ENCODE measurements at regions not wholly inside any gene's neighbourhood (a gene's known extent, or its start where the extent isn't known, plus 50 kb on each side); places are given as distances from the start of the nearest gene placed in this dataset.

DNA sequence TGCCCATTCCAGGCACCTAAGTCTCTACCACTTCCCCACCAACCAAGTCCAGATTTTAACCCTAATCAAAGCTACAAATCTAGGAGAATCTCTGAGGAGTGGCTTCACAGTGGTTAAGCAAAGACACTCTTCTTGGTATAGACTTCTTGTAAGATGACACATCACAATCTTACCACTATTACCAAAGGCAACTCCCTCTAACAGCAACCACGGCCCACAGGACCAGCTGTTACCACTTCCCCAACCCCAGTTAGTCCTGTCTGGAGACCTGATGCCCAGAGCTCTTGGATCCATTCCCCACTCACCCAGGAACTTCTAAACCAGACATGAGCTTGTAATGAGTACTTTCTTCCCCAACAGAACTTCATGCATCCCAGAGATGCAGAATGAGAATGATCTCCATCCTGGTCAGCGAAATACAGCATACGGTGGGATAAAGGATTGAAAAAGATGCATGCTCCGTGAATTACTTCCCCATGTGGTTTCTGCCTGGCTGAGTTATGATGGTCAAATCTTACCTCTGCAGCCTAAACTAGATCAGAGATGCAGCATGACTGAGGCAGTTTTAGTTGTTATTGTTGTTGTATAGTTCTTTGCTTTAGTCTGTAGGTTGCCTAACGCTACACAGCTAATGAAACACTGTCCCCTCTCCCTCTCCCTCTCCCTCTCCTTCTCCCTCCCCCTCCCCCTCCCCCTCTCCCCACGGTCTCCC is 87.7 kb upstream of the FOXN3 start:
- Histone ChIP-seq H3K27ac (peak overlapping the region; percentile 3), H3K36me3 (no peaks in the 10 kb centered on the region), H3K4me1 (no peaks in the 10 kb centered on the region), H3K9me3 (no peaks in the 10 kb centered on the region), H3K4me3 (no peak overlapping the region), H3K27me3 (no peaks in the 10 kb centered on the region)
- DNase-seq: no peak
- peak; percentile 88 for ATAC-seq
- intact Hi-C loops (cut with DNase I): no loop called here
- TF ChIP-seq, protein P1, sequence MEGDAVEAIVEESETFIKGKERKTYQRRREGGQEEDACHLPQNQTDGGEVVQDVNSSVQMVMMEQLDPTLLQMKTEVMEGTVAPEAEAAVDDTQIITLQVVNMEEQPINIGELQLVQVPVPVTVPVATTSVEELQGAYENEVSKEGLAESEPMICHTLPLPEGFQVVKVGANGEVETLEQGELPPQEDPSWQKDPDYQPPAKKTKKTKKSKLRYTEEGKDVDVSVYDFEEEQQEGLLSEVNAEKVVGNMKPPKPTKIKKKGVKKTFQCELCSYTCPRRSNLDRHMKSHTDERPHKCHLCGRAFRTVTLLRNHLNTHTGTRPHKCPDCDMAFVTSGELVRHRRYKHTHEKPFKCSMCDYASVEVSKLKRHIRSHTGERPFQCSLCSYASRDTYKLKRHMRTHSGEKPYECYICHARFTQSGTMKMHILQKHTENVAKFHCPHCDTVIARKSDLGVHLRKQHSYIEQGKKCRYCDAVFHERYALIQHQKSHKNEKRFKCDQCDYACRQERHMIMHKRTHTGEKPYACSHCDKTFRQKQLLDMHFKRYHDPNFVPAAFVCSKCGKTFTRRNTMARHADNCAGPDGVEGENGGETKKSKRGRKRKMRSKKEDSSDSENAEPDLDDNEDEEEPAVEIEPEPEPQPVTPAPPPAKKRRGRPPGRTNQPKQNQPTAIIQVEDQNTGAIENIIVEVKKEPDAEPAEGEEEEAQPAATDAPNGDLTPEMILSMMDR (IDR thresholded peaks at IDR 0.05): no peak

GRCh38 chr14:89504091-89504490 is 87.1 kb upstream of the FOXN3 start:
- Histone ChIP-seq H3K27me3 (no peaks in the 10 kb centered on the region), H3K4me3 (no peak overlapping the region), H3K4me1 (no peaks in the 10 kb centered on the region), H3K36me3 (no peaks in the 10 kb centered on the region), H3K9me3 (no peaks in the 10 kb centered on the region), H3K27ac (peak overlapping the region; percentile 3)
- ATAC-seq (peak; percentile 42), DNase-seq (no peak)
- TF ChIP-seq, protein P1 (IDR thresholded peaks at IDR 0.05): no peak
- intact Hi-C loops (cut with DNase I): no loop called here

DNA sequence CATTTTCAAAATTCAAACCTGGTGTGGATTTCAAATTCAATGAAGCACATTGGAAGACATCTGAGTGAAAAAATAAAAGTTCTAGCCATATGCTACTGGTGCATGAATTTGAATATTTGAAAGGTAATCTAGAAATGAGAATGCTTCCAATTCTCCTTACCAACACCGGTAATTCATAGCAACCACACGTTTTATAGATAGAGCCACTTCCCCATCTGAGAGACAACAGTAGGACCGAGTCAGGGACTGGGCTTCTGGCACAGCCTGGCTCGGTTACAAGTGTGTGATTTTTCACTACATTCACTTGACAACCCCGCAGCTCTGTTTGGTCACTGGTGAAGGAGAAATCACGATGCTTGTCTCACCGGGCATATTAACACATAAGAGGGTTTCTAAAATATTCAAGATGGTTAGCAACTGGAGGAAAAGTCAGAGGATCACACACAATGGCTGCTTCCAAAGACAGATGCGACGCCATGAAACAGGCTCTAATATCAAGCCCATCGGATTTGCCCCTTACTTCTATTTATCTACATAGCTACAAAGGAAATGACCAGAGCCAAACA is 86.5 kb upstream of the FOXN3 start:
- H3K36me3 ChIP-seq: no peaks in the 10 kb centered on the region
- no peaks in the 10 kb centered on the region for H3K27me3 ChIP-seq
- no peaks in the 10 kb centered on the region for H3K9me3 ChIP-seq
- no peak for DNase-seq
- ATAC-seq: no peak
- H3K4me1 ChIP-seq: no peaks in the 10 kb centered on the region
- TF ChIP-seq, protein P1 (IDR thresholded peaks at IDR 0.05): no peak
- no peak overlapping the region for H3K27ac ChIP-seq
- H3K4me3 ChIP-seq: no peak overlapping the region
- intact Hi-C loops (cut with DNase I): no loop called here

DNA sequence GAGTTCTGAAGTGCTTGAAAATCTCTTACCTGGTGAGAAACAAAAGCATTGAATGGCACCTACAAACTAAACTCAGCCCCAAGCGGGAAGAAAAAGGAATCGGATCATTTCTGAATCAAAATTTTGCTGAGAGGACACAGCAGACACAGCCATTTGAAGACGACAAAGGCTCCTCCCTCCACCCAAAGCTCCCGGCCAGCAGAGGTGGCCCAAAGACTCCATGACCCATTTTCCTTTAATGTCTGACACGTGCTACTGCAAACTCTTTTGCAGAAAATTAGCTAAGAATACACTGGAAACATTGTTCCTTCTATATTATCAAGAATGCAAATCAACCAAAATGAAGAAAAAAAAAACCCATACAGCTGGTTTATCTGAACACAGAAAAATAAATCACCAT is 85.9 kb upstream of the FOXN3 start:
- H3K27ac ChIP-seq: no peak overlapping the region
- H3K4me3 ChIP-seq: no peak overlapping the region
- H3K9me3 ChIP-seq: no peaks in the 10 kb centered on the region
- TF ChIP-seq, protein P1 (IDR thresholded peaks at IDR 0.05): no peak
- H3K36me3 ChIP-seq: no peaks in the 10 kb centered on the region
- DNase-seq (no peak), ATAC-seq (no peak)
- intact Hi-C loops (cut with DNase I): no loop called here
- no peaks in the 10 kb centered on the region for H3K4me1 ChIP-seq
- no peaks in the 10 kb centered on the region for H3K27me3 ChIP-seq

GRCh38 chr14:89501381-89501780 is 84.3 kb upstream of the FOXN3 start:
- H3K27me3 ChIP-seq: no peaks in the 10 kb centered on the region
- DNase-seq (no peak), ATAC-seq (no peak)
- H3K4me1 ChIP-seq: no peaks in the 10 kb centered on the region
- H3K4me3 ChIP-seq: no peak overlapping the region
- no peaks in the 10 kb centered on the region for H3K36me3 ChIP-seq
- intact Hi-C loops (cut with DNase I): no loop called here
- TF ChIP-seq, protein P1 (IDR thresholded peaks at IDR 0.05): no peak
- H3K27ac ChIP-seq: no peak overlapping the region
- no peaks in the 10 kb centered on the region for H3K9me3 ChIP-seq

All from upper lobe of right lung (tissue), 1 donor.